Esophagus muscularis mucosa (tissue), 3 donors: ENCODE measurements at regions not wholly inside any gene's neighbourhood (a gene's known extent, or its start where the extent isn't known, plus 50 kb on each side); places are given as distances from the start of the nearest gene placed in this dataset.

ENCODE experiments used
- CTCF ChIP-seq, 3 experiments: fragments of 200-600 bp in 2 of 3; fragments of 450-650 bp in 1 of 3; sonication (generic) in 2 of 3; IDR thresholded peaks; one replicate each; pipeline ENCODE4 v1.5.1; 2017 to 2019; ENCODE audit warnings: antibody characterized with exemption in 3 of 3, mild to moderate bottlenecking in 2 of 3, moderate library complexity in 1 of 3
- EP300 ChIP-seq: sonication (generic); formaldehyde crosslinking; IDR thresholded peaks from one replicate; pipeline ENCODE4 v1.6.1; 2017; ENCODE audit warnings: antibody characterized with exemption

DNA sequence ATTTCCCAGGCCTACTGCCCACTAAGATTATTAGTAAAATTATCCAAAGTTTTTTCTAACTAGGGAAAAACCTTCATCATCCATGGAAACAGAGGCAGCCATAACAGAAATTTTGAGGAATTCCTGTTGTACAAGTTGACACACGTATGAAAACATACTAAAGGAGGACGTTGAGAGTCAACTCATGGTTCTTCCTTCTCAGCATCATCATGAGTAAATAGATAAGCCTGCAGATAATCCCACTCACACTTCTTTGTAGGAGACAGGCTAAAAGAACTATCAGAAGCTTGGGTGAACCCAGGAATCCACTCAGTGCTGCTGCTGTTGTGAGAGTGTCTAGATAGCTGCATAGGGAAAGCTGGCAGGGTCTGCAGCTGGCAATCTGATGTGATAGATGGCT is 694.8 kb upstream of the NR2F2 start:
- TF ChIP-seq EP300: no peak
- TF ChIP-seq CTCF (IDR thresholded peaks at IDR 0.05): no peak
